Testis (tissue), 2 donors: ENCODE measurements at regions not wholly inside any gene's neighbourhood (a gene's known extent, or its start where the extent isn't known, plus 50 kb on each side); places are given as distances from the start of the nearest gene placed in this dataset.

Source experiments
- CTCF ChIP-seq, 3 experiments: fragments of 450-650 bp in 2 of 3; fragments of 200-600 bp in 1 of 3; sonication (generic) in 1 of 3; IDR thresholded peaks; one replicate each; pipeline ENCODE4 v1.5.1; 2016 to 2019; ENCODE audit warnings: antibody characterized with exemption in 3 of 3, mild to moderate bottlenecking in 2 of 3, moderate library complexity in 1 of 3
- POLR2A ChIP-seq: fragments of 450-650 bp; IDR thresholded peaks from one replicate; pipeline ENCODE4 v1.6.1; 2017; ENCODE audit warnings: antibody characterized with exemption, mild to moderate bottlenecking, moderate library complexity

- no peak for TF ChIP-seq CTCF (IDR thresholded peaks at IDR 0.05)
- TF ChIP-seq POLR2A: no peak
Observed at GRCh38 chr5:125381290-125381689, 634.9 kb upstream of the ZNF608 start.
